Endothelial cell of umbilical vein (primary cell): ENCODE measurements at regions not wholly inside any gene's neighbourhood (a gene's known extent, or its start where the extent isn't known, plus 50 kb on each side); places are given as distances from the start of the nearest gene placed in this dataset.

Experiments used
- BruUV-seq: library from RNA; stranded (reverse); fragments of 400-500 nt; replicated peaks from 2 replicates; lab custom pipeline; 2021; lab: Mats Ljungman, UMichigan
- CTCF ChIA-PET: fragments of 300-600, 350-600 bp; sonication (Branson Sonifier 250); formaldehyde crosslinking; loops from one replicate; lab custom pipeline; 2021; ENCODE audit warnings: antibody characterized with exemption, inconsistent platforms; lab: Charles Lee
- POLR2A ChIA-PET: fragments of 300-600, 350-600 bp; sonication (Branson Sonifier 250); formaldehyde crosslinking; loops from one replicate; lab custom pipeline; 2021; ENCODE audit warnings: antibody characterized with exemption, inconsistent platforms; lab: Charles Lee
- DNase-seq: peaks from one replicate; pipeline ENCODE4 v3.0.0-alpha.2; 2011; ENCODE audit warnings: low read depth, low spot score
- FAIRE-seq: peaks from 2 replicates; lab custom pipeline; 2011; peaks lifted over from hg19 to GRCh38; lab: Jason Lieb, UNC
- H2AFZ ChIP-seq: 2 replicates; pipeline ENCODE4 v1.6.0; 2012; ENCODE audit warnings: low read depth, low read length, control low read depth, inconsistent platforms
- H3K27ac ChIP-seq: 2 replicates; pipeline ENCODE4 v1.5.1; 2011; ENCODE audit warnings: low read depth, mild to moderate bottlenecking, control low read depth, low read length, moderate library complexity; ENCODE audit not compliant: insufficient read depth
- H3K27me3 ChIP-seq, 2 experiments: 2 replicates each; pipeline versions ENCODE4 v1.6.0 to v1.6.1; 2011; ENCODE audit warnings: low read length in 2 of 2, mixed read lengths in 1 of 2; ENCODE audit not compliant: control insufficient read depth in 2 of 2, insufficient read depth in 2 of 2
- H3K36me3 ChIP-seq, 2 experiments: 2 replicates in 1 of 2; 3 replicates in 1 of 2; pipeline ENCODE4 v1.5.1; 2011; ENCODE audit warnings: low read length in 2 of 2, mild to moderate bottlenecking in 1 of 2, moderate library complexity in 1 of 2; ENCODE audit not compliant: control insufficient read depth in 2 of 2, insufficient read depth in 2 of 2; ENCODE audit errors: extremely low read depth in 1 of 2
- H3K4me1 ChIP-seq: 3 replicates; pipeline ENCODE4 v1.5.1; 2011; ENCODE audit warnings: mild to moderate bottlenecking, low read length; ENCODE audit not compliant: control insufficient read depth, insufficient read depth; ENCODE audit errors: extremely low read depth
- H3K4me2 ChIP-seq: 2 replicates; pipeline ENCODE4 v1.6.1; 2011; ENCODE audit warnings: low read length, control low read depth, mixed read lengths; ENCODE audit not compliant: insufficient read depth
- H3K4me3 ChIP-seq, 3 experiments: fragments of 200-600 bp in 1 of 3; sonication (generic), shearing (Covaris generic) in 1 of 3; replicated peaks in 1 of 3; 2 replicates each; pipeline ENCODE4 v1.5.1; 2011 to 2016; ENCODE audit warnings: control low read depth in 3 of 3, low read length in 3 of 3, mild to moderate bottlenecking in 2 of 3, inconsistent platforms in 1 of 3, low read depth in 1 of 3, moderate library complexity in 1 of 3; ENCODE audit not compliant: insufficient read depth in 1 of 3
- H3K79me2 ChIP-seq: 2 replicates; pipeline ENCODE4 v1.6.0; 2012; ENCODE audit warnings: low read length, inconsistent platforms; ENCODE audit not compliant: control insufficient read depth, insufficient read depth
- H3K9ac ChIP-seq: replicated peaks from 2 replicates; pipeline ENCODE3; 2011; ENCODE audit warnings: low read length, control low read depth; ENCODE audit not compliant: insufficient read depth; ENCODE audit errors: extremely low read depth
- H3K9me1 ChIP-seq: replicated peaks from 3 replicates; pipeline ENCODE4 v1.6.0; 2011; ENCODE audit warnings: mild to moderate bottlenecking, low read length; ENCODE audit not compliant: control insufficient read depth, insufficient read depth; ENCODE audit errors: extremely low read depth
- H3K9me3 ChIP-seq: replicated peaks from 2 replicates; pipeline ENCODE4 v1.5.1; 2012; ENCODE audit warnings: low read length, inconsistent platforms; ENCODE audit not compliant: control insufficient read depth, insufficient read depth
- H4K20me1 ChIP-seq: replicated peaks from 2 replicates; pipeline ENCODE3; 2011; ENCODE audit warnings: mild to moderate bottlenecking, low read length; ENCODE audit not compliant: control insufficient read depth, insufficient read depth; ENCODE audit errors: extremely low read depth
- CTCF ChIP-seq, 2 donors: IDR thresholded peaks; 1 replicate in 1 of 2; 2 replicates in 1 of 2; pipeline ENCODE4 v1.5.1; 2011; ENCODE audit warnings: low read length in 2 of 2, mild to moderate bottlenecking in 2 of 2, moderate library complexity in 2 of 2, control low read depth in 1 of 2, inconsistent platforms in 1 of 2, low read depth in 1 of 2; ENCODE audit not compliant: insufficient read depth in 1 of 2; ENCODE audit errors: extremely low read depth in 1 of 2
- EZH2 ChIP-seq: IDR thresholded peaks from 2 replicates; pipeline ENCODE4 v1.6.1; 2012; ENCODE audit warnings: borderline replicate concordance, low read depth, mild to moderate bottlenecking, moderate library complexity, low read length, inconsistent platforms; ENCODE audit not compliant: severe bottlenecking
- FOS ChIP-seq: IDR thresholded peaks from 2 replicates; pipeline ENCODE4 v1.6.1; 2011; ENCODE audit warnings: mild to moderate bottlenecking, low read length, moderate library complexity, borderline replicate concordance; ENCODE audit not compliant: insufficient read depth
- GATA2 ChIP-seq: IDR thresholded peaks from 2 replicates; pipeline ENCODE4 v1.7.0; 2011; ENCODE audit warnings: low read depth, mild to moderate bottlenecking, moderate library complexity, mixed read lengths, low read length; ENCODE audit not compliant: insufficient read length, insufficient read depth
- JUN ChIP-seq: IDR thresholded peaks from 2 replicates; pipeline ENCODE4 v1.6.1; 2011; ENCODE audit warnings: borderline replicate concordance, low read depth; ENCODE audit not compliant: insufficient read length, insufficient read depth
- MAX ChIP-seq: IDR thresholded peaks from 2 replicates; pipeline ENCODE4 v1.6.1; 2011; ENCODE audit not compliant: insufficient read depth, insufficient read length
- MYC ChIP-seq: IDR thresholded peaks from one replicate; pipeline ENCODE4 v1.6.1; 2011; ENCODE audit warnings: mild to moderate bottlenecking, low read depth, low read length
- POLR2A ChIP-seq: IDR thresholded peaks from 2 replicates; pipeline ENCODE4 v1.6.1; 2012; ENCODE audit warnings: low read depth, mild to moderate bottlenecking, control low read depth, low read length
- POLR2AphosphoS5 ChIP-seq: IDR thresholded peaks from 2 replicates; pipeline ENCODE4 v1.6.1; 2012; ENCODE audit warnings: low read depth, mild to moderate bottlenecking, control low read depth, low read length, moderate library complexity; ENCODE audit not compliant: insufficient read depth
- dilution Hi-C: fragments of 300-500 bp; cut with MboI; formaldehyde crosslinking; loops from one replicate; pipeline ENCODE4 v1.15.0; 2019; ENCODE audit warnings: low sequenced_read_pairs; ENCODE audit not compliant: extremely low pct_ligation_motif_present
- intact Hi-C: fragments of 100-400 bp; cut with micrococcal nuclease; formaldehyde crosslinking; loops from one replicate; pipeline ENCODE4 v1.10.0; 2022

- H3K36me3 ChIP-seq = no peaks in the 10 kb centered on the region
- no peaks in the 10 kb centered on the region for H3K4me1 ChIP-seq
- H3K4me3 ChIP-seq = no peak overlapping the region
- H3K9ac ChIP-seq = no peak overlapping the region
- intact Hi-C loops (loop anchor here (1.0 to 10.0 kb wide), 2 partner anchors 68 to 137 kb away; no protein-coding TSS in a partner anchor), dilution Hi-C loops (no loop called here)
- H3K27ac ChIP-seq = no peak overlapping the region
- H3K9me1 ChIP-seq = no peaks in the 10 kb centered on the region
- TF ChIP-seq POLR2A (no peak), JUN (no peak), CTCF (IDR thresholded peaks at IDR 0.05; ENCODE audit: extremely low read depth in 1 of 2, insufficient read depth in 1 of 2, low read depth in 1 of 2, low read length in 2 of 2) (no peak), POLR2AphosphoS5 (no peak), GATA2 (no peak), FOS (no peak), MYC (no peak), MAX (no peak), EZH2 (no peak)
- no TSS peak for BruUV-seq
- no peak for FAIRE-seq
- H4K20me1 ChIP-seq = no peaks in the 10 kb centered on the region
- ChIA-PET POLR2A (interaction anchor here (0.6 kb wide), 1 partner anchor 12 kb away, joined by 5 read pairs; no protein-coding TSS in a partner anchor), CTCF (interaction anchor here (1.0 to 4.1 kb wide), 6 partner anchors 9 to 565 kb away, joined by 3 to 60 read pairs (median 3); no protein-coding TSS in a partner anchor)
- H3K9me3 ChIP-seq = no peaks in the 10 kb centered on the region
- H2AFZ ChIP-seq = no peak overlapping the region
- DNase-seq = no peak
- peaks cover 24 to 25% of the 10 kb centered on the region in 2 experiments for H3K27me3 ChIP-seq
- H3K4me2 ChIP-seq = no peak overlapping the region
- no peaks in the 10 kb centered on the region for H3K79me2 ChIP-seq
Measured at GRCh38 chr18:22846697-22847096, 86.4 kb upstream of the RBBP8 start.
